DND-41 (cell line): ENCODE measurements at regions not wholly inside any gene's neighbourhood (a gene's known extent, or its start where the extent isn't known, plus 50 kb on each side); places are given as distances from the start of the nearest gene placed in this dataset.

Experiments
- ATAC-seq: fragments of 200-7000 bp; cut with Tn5 transposase; 3 replicates; pipeline ENCODE4 v1.9.1; 2021; ENCODE audit warnings: low read depth; ENCODE audit not compliant: insufficient read depth
- DNase-seq: peaks from one replicate; pipeline ENCODE4 v3.0.0-alpha.2; 2020
- H2AFZ ChIP-seq: 2 replicates; pipeline ENCODE4 v1.6.0; 2012; ENCODE audit warnings: low read depth, low read length
- H3K27ac ChIP-seq: 2 replicates; pipeline ENCODE4 v1.5.1; 2012; ENCODE audit warnings: low read length, inconsistent platforms
- H3K27me3 ChIP-seq: fragments of 200-600 bp; sonication (generic); 2 replicates; pipeline ENCODE4 v1.6.0; 2012; ENCODE audit warnings: low read length, mild to moderate bottlenecking, inconsistent platforms; ENCODE audit not compliant: insufficient read depth, poor library complexity
- H3K36me3 ChIP-seq: 2 replicates; pipeline ENCODE4 v1.5.1; 2012; ENCODE audit warnings: low read length, inconsistent platforms; ENCODE audit not compliant: insufficient read depth
- H3K4me1 ChIP-seq: 2 replicates; pipeline ENCODE4 v1.5.1; 2012; ENCODE audit warnings: mild to moderate bottlenecking, low read length; ENCODE audit not compliant: insufficient read depth
- H3K4me2 ChIP-seq: 2 replicates; pipeline ENCODE4 v1.6.0; 2012; ENCODE audit warnings: mild to moderate bottlenecking, moderate library complexity, low read length, inconsistent platforms; ENCODE audit not compliant: insufficient read depth
- H3K4me3 ChIP-seq, 2 experiments: fragments of 200-600 bp in 1 of 2; shearing (Covaris generic) in 1 of 2; 2 replicates each; pipeline ENCODE4 v1.5.1; 2012 to 2016; ENCODE audit warnings: inconsistent platforms in 2 of 2, low read length in 2 of 2, mild to moderate bottlenecking in 2 of 2, low read depth in 1 of 2, moderate library complexity in 1 of 2
- H3K79me2 ChIP-seq: 2 replicates; pipeline ENCODE4 v1.6.0; 2012; ENCODE audit warnings: low read length, inconsistent platforms; ENCODE audit not compliant: insufficient read depth
- H3K9ac ChIP-seq: 2 replicates; pipeline ENCODE4 v1.6.0; 2012; ENCODE audit warnings: low read depth, mild to moderate bottlenecking, inconsistent platforms, low read length, moderate library complexity
- H3K9me3 ChIP-seq: 2 replicates; pipeline ENCODE4 v1.5.1; 2012; ENCODE audit warnings: low read length, moderate library complexity, mild to moderate bottlenecking, inconsistent platforms; ENCODE audit not compliant: insufficient read depth, severe bottlenecking
- H4K20me1 ChIP-seq: 2 replicates; pipeline ENCODE4 v1.6.0; 2012; ENCODE audit warnings: low read length; ENCODE audit not compliant: insufficient read depth
- EZH2 ChIP-seq: IDR thresholded peaks from 3 replicates; pipeline ENCODE4 v1.6.1; 2012; ENCODE audit warnings: borderline replicate concordance, low read depth, mild to moderate bottlenecking, moderate library complexity, low read length, inconsistent platforms; ENCODE audit not compliant: severe bottlenecking
- TF ChIP-seq, protein P1 (sequence below): IDR thresholded peaks from 2 replicates; pipeline ENCODE4 v1.5.1; 2012; ENCODE audit warnings: borderline replicate concordance, low read length, moderate library complexity, mild to moderate bottlenecking; ENCODE audit not compliant: poor library complexity, severe bottlenecking; ENCODE audit errors: extremely low read depth

- no peaks in the 10 kb centered on the region for H3K9me3 ChIP-seq
These were observed 51.3 kb upstream of the EGFL6 start for GRCh38 chrX:13518126-13518525.

GRCh38 chrX:13515211-13515930, 54.0 kb upstream of the EGFL6 start:
- Histone ChIP-seq H3K79me2 (no peaks in the 10 kb centered on the region), H3K27ac (no peak overlapping the region), H3K27me3 (no peaks in the 10 kb centered on the region), H2AFZ (no peak overlapping the region), H3K36me3 (no peaks in the 10 kb centered on the region), H3K9ac (no peak overlapping the region), H4K20me1 (no peaks in the 10 kb centered on the region), H3K4me2 (no peak overlapping the region), H3K9me3 (no peaks in the 10 kb centered on the region), H3K4me3 (no peak overlapping the region), H3K4me1 (no peaks in the 10 kb centered on the region)
- DNase-seq, result no peak
- ATAC-seq, result no peak
- TF ChIP-seq, protein P1, sequence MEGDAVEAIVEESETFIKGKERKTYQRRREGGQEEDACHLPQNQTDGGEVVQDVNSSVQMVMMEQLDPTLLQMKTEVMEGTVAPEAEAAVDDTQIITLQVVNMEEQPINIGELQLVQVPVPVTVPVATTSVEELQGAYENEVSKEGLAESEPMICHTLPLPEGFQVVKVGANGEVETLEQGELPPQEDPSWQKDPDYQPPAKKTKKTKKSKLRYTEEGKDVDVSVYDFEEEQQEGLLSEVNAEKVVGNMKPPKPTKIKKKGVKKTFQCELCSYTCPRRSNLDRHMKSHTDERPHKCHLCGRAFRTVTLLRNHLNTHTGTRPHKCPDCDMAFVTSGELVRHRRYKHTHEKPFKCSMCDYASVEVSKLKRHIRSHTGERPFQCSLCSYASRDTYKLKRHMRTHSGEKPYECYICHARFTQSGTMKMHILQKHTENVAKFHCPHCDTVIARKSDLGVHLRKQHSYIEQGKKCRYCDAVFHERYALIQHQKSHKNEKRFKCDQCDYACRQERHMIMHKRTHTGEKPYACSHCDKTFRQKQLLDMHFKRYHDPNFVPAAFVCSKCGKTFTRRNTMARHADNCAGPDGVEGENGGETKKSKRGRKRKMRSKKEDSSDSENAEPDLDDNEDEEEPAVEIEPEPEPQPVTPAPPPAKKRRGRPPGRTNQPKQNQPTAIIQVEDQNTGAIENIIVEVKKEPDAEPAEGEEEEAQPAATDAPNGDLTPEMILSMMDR, result no peak
- TF ChIP-seq EZH2, result no peak

More at GRCh38 chrX:13518126-13518525, 51.3 kb upstream of the EGFL6 start:
- no peak for TF ChIP-seq EZH2
- TF ChIP-seq, protein P1, result no peak
- Histone ChIP-seq H3K4me2 (no peak overlapping the region), H2AFZ (no peak overlapping the region), H3K36me3 (no peaks in the 10 kb centered on the region), H3K79me2 (no peaks in the 10 kb centered on the region), H4K20me1 (no peaks in the 10 kb centered on the region), H3K27me3 (no peaks in the 10 kb centered on the region), H3K9ac (no peak overlapping the region), H3K4me3 (no peak overlapping the region), H3K4me1 (no peaks in the 10 kb centered on the region), H3K27ac (no peak overlapping the region)
- no peak for ATAC-seq
- DNase-seq, result no peak

GRCh38 chrX:13511944-13512330, 57.5 kb upstream of the EGFL6 start:
- H3K27ac ChIP-seq, result no peak overlapping the region
- no peak for ATAC-seq

More at GRCh38 chrX:13511944-13512330, 57.5 kb upstream of the EGFL6 start:
- no peak for DNase-seq
- Histone ChIP-seq H3K4me2 (no peak overlapping the region), H4K20me1 (no peaks in the 10 kb centered on the region), H2AFZ (no peak overlapping the region), H3K36me3 (no peaks in the 10 kb centered on the region), H3K9me3 (no peaks in the 10 kb centered on the region), H3K9ac (no peak overlapping the region), H3K4me1 (no peaks in the 10 kb centered on the region), H3K27me3 (no peaks in the 10 kb centered on the region), H3K4me3 (no peak overlapping the region), H3K79me2 (no peaks in the 10 kb centered on the region)
- TF ChIP-seq EZH2, result no peak
- TF ChIP-seq, protein P1, result no peak
